ENCODE measurements at regions not wholly inside any gene's neighbourhood (a gene's known extent, or its start where the extent isn't known, plus 50 kb on each side); places are given as distances from the start of the nearest gene placed in this dataset.

GRCh38 chr2:64858541-64859311 lies 130.5 kb upstream of the SLC1A4 start:
- peaks cover 6 to 15% of the 10 kb centered on the region in 2 donors for H3K27me3 Mint-ChIP-seq (ENCODE audit: low read depth in 2 of 2)
- H3K27ac ChIP-seq (ENCODE audit: low read length), result peak overlapping the region; percentile 71
- peak overlapping the region in 1 of 2 donors; percentile 21 for H3K27ac Mint-ChIP-seq
- H3K4me3 ChIP-seq (ENCODE audit: low read length), result no peak overlapping the region
- no peaks in the 10 kb centered on the region for H3K36me3 ChIP-seq (ENCODE audit: control insufficient read depth, insufficient read depth, low read length)
- ATAC-seq, result peak in 1 of 3 donors; percentile 26
- no peak for TF ChIP-seq CTCF (IDR thresholded peaks at IDR 0.05)
- no peak overlapping the region for H3K4me3 Mint-ChIP-seq
- WGBS (ENCODE audit: insufficient coverage), result 69% methylated on average over 10 of the region's 10 CpGs
- no peaks in the 10 kb centered on the region for H3K36me3 Mint-ChIP-seq
- no peaks in the 10 kb centered on the region for H3K9me3 Mint-ChIP-seq
- H3K27me3 ChIP-seq (ENCODE audit: control insufficient read depth, insufficient read depth, low read length), result peaks cover 9% of the 10 kb centered on the region
- H3K9me3 ChIP-seq (ENCODE audit: control insufficient read depth, insufficient read depth, low read length), result no peaks in the 10 kb centered on the region
- intact Hi-C loops (cut with micrococcal nuclease), result no loop called here
- no peaks in the 10 kb centered on the region for H3K4me1 Mint-ChIP-seq
- peaks cover 44% of the 10 kb centered on the region for H3K4me1 ChIP-seq (ENCODE audit: control insufficient read depth, insufficient read depth, low read length)
- no peak for DNase-seq

- WGBS (ENCODE audit: insufficient coverage), result 14% methylated on average over 62 of the region's 62 CpGs
- DNase-seq (peak in 1 of 2 donors; percentile 19), ATAC-seq (peak; percentile 34 to 53 (median 41))
- no peaks in the 10 kb centered on the region for H3K9me3 Mint-ChIP-seq
- no peaks in the 10 kb centered on the region for H3K9me3 ChIP-seq (ENCODE audit: control insufficient read depth, insufficient read depth, low read length)
- H3K36me3 ChIP-seq (ENCODE audit: control insufficient read depth, insufficient read depth, low read length), result no peaks in the 10 kb centered on the region
- peak overlapping the region; percentile 15 for H3K4me3 Mint-ChIP-seq
- intact Hi-C loops (cut with micrococcal nuclease), result no loop called here
- peak overlapping the region in 1 of 2 donors; percentile 21 for H3K27ac Mint-ChIP-seq
- peak overlapping the region; percentile 81 for H3K27ac ChIP-seq (ENCODE audit: low read length)
- TF ChIP-seq CTCF (IDR thresholded peaks at IDR 0.05), result no peak
- H3K27me3 ChIP-seq (ENCODE audit: control insufficient read depth, insufficient read depth, low read length), result peaks cover 9% of the 10 kb centered on the region
- H3K36me3 Mint-ChIP-seq, result no peaks in the 10 kb centered on the region
- peaks cover 51% of the 10 kb centered on the region for H3K4me1 ChIP-seq (ENCODE audit: control insufficient read depth, insufficient read depth, low read length)
- peaks cover 6 to 15% of the 10 kb centered on the region in 2 donors for H3K27me3 Mint-ChIP-seq (ENCODE audit: low read depth in 2 of 2)
- peak overlapping the region; percentile 29 for H3K4me3 ChIP-seq (ENCODE audit: low read length)
- H3K4me1 Mint-ChIP-seq, result no peaks in the 10 kb centered on the region
These were observed 129.6 kb upstream of the SLC1A4 start for GRCh38 chr2:64859312-64860212.

GRCh38 chr2:64860276-64860885 lies 128.8 kb upstream of the SLC1A4 start:
- WGBS (ENCODE audit: insufficient coverage), result 49% methylated on average over 8 of the region's 12 CpGs
- Histone ChIP-seq H3K4me3 (ENCODE audit: low read length) (peak overlapping the region; percentile 29), H3K27ac (ENCODE audit: low read length) (peak overlapping the region; percentile 81), H3K9me3 (ENCODE audit: control insufficient read depth, insufficient read depth, low read length) (no peaks in the 10 kb centered on the region), H3K4me1 (ENCODE audit: control insufficient read depth, insufficient read depth, low read length) (peaks cover 56% of the 10 kb centered on the region), H3K27me3 (ENCODE audit: control insufficient read depth, insufficient read depth, low read length) (peaks cover 9% of the 10 kb centered on the region), H3K36me3 (ENCODE audit: control insufficient read depth, insufficient read depth, low read length) (no peaks in the 10 kb centered on the region)
- H3K4me3 Mint-ChIP-seq, result no peak overlapping the region
- H3K27me3 Mint-ChIP-seq (ENCODE audit: low read depth in 2 of 2), result peaks cover 6 to 15% of the 10 kb centered on the region in 2 donors
- no peak overlapping the region for H3K27ac Mint-ChIP-seq
- no peak for TF ChIP-seq CTCF (IDR thresholded peaks at IDR 0.05)
- H3K36me3 Mint-ChIP-seq, result no peaks in the 10 kb centered on the region
- intact Hi-C loops (cut with micrococcal nuclease), result no loop called here
- H3K9me3 Mint-ChIP-seq, result no peaks in the 10 kb centered on the region
- DNase-seq (no peak), ATAC-seq (no peak)
- H3K4me1 Mint-ChIP-seq, result no peaks in the 10 kb centered on the region

Measured in natural killer cell (primary cell).